ENCODE measurements at regions not wholly inside any gene's neighbourhood (a gene's known extent, or its start where the extent isn't known, plus 50 kb on each side); places are given as distances from the start of the nearest gene placed in this dataset.

DNA sequence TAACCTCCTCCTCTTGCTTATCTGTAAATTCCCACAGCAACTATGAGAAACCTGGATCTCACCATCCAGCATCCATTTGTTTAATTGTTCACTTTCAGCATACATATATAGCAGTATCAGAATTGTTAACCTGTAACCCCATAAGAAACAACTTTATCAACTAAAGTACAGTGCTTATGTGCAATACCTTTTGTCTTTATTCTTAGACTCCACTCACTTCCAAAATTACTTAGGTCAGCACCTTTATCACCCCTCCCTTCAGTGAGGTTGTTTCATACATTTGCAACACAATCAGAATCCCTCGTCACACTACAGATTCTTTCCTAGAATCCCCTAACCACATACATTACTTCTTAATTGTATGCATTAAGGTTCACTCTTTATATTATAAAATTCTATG is 225.9 kb upstream of the NCKAP5 start:
- TF ChIP-seq, protein P1, sequence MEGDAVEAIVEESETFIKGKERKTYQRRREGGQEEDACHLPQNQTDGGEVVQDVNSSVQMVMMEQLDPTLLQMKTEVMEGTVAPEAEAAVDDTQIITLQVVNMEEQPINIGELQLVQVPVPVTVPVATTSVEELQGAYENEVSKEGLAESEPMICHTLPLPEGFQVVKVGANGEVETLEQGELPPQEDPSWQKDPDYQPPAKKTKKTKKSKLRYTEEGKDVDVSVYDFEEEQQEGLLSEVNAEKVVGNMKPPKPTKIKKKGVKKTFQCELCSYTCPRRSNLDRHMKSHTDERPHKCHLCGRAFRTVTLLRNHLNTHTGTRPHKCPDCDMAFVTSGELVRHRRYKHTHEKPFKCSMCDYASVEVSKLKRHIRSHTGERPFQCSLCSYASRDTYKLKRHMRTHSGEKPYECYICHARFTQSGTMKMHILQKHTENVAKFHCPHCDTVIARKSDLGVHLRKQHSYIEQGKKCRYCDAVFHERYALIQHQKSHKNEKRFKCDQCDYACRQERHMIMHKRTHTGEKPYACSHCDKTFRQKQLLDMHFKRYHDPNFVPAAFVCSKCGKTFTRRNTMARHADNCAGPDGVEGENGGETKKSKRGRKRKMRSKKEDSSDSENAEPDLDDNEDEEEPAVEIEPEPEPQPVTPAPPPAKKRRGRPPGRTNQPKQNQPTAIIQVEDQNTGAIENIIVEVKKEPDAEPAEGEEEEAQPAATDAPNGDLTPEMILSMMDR (IDR thresholded peaks at IDR 0.05) = no peak
- TF ChIP-seq POLR2AphosphoS5 (IDR thresholded peaks at IDR 0.05) (no peak), EP300 (IDR thresholded peaks at IDR 0.05) (no peak)
